GM10266 (cell line): ENCODE measurements at regions not wholly inside any gene's neighbourhood (a gene's known extent, or its start where the extent isn't known, plus 50 kb on each side); places are given as distances from the start of the nearest gene placed in this dataset.

Source experiments
- DNase-seq: peaks from one replicate; pipeline ENCODE4 v3.0.0; 2012; ENCODE audit errors: extremely low spot score
- TF ChIP-seq, protein P1 (sequence below): IDR thresholded peaks from 2 replicates; pipeline ENCODE4 v1.5.1; 2012; ENCODE audit warnings: mild to moderate bottlenecking, low read depth; ENCODE audit not compliant: control insufficient read depth, insufficient read depth; ENCODE audit errors: missing control alignments

DNA sequence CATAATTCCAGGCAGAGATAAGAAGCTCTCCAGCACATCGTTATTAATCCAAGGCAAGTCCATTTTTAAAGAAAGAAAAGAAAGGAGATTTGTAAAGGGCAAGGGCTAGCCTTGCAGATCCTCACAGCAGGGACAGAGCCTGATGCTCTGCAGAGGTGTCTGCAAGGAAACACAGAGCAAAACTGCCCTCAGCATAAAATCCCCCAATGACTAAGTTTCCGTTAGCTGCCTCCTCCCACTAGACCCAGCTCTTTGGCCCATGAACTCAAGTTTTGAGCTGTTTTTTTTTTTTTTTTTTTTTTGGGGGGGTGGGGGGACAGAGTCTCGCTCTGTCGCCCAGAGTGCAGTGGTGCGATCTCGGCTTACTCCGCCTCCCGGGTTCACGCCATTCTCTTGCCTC lies 300.7 kb downstream of the MTERF1 start:
- TF ChIP-seq, protein P1, sequence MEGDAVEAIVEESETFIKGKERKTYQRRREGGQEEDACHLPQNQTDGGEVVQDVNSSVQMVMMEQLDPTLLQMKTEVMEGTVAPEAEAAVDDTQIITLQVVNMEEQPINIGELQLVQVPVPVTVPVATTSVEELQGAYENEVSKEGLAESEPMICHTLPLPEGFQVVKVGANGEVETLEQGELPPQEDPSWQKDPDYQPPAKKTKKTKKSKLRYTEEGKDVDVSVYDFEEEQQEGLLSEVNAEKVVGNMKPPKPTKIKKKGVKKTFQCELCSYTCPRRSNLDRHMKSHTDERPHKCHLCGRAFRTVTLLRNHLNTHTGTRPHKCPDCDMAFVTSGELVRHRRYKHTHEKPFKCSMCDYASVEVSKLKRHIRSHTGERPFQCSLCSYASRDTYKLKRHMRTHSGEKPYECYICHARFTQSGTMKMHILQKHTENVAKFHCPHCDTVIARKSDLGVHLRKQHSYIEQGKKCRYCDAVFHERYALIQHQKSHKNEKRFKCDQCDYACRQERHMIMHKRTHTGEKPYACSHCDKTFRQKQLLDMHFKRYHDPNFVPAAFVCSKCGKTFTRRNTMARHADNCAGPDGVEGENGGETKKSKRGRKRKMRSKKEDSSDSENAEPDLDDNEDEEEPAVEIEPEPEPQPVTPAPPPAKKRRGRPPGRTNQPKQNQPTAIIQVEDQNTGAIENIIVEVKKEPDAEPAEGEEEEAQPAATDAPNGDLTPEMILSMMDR, result no peak

DNA sequence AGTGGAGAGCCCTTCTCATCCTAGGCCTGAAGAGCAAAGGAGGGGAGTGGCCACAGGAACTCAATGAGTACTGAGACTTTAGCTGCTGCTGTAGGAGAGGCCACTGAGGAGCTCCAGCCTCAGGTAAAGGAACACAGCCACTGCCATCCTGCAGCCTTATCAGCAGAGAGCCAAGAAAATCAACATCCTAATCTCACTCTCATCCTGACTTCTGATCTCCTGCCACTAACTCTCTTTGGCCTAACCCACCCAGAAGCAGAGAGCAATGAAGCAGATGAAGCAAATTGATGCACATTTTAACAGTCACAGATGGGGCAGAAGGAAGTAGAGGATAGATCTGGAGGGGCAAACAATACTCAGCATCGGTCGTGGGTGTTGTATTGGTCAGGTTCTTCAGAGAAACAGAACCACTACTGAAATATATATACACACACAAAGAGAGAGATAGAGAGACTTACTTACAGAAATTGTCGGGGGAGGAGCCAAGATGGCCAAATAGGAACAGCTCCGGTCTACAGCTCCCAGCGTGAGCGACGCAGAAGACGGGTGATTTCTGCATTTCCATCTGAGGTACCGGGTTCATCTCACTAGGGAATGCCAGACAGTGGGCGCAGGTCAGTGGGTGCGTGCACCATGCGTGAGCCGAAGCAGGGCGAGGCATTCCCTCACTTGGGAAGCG lies 297.6 kb downstream of the MTERF1 start:
- TF ChIP-seq, protein P1, result no peak
- no peak for DNase-seq

More for the DNA sequence above, 300.7 kb downstream of the MTERF1 start:
- no peak for DNase-seq

DNA sequence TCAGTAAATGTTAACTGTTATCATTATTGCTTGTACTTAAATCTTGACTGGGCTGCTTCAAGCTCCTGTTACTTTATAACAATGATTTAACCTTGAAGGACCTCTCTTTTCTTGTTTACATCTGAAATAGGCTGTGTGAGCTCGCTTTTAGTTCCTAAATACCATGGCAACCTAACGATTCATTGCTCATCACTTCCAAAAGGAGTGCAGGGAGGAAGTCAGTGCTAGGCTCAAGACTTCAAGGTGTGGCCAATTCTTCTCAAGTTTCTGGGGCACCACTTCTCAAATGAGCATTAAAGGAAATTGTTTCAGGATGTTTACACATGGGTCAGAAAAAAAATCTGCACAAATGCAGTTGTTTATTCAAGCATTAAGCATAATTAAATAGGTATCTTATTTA lies 284.2 kb downstream of the MTERF1 start:
- TF ChIP-seq, protein P1, result no peak
- DNase-seq, result no peak

DNA sequence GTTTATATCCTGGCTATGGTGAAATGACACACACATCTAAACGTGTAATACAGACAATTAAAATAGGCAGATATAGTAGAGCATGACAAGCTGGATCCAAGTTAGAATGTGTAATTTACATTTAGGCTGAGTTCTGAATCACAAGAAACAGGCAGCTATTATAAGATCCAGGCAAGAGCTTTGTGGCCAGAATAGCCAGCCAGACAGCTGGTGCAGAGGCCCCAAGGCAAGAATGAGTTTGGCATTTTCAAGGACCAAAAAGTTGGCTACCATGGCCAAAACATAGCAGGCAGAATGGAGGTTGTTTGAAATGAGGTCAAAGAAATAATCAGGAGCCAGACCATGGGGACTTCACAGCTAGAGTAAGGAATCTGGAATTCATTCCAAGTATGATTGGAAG lies 281.7 kb downstream of the MTERF1 start:
- TF ChIP-seq, protein P1, result no peak
- no peak for DNase-seq

DNA sequence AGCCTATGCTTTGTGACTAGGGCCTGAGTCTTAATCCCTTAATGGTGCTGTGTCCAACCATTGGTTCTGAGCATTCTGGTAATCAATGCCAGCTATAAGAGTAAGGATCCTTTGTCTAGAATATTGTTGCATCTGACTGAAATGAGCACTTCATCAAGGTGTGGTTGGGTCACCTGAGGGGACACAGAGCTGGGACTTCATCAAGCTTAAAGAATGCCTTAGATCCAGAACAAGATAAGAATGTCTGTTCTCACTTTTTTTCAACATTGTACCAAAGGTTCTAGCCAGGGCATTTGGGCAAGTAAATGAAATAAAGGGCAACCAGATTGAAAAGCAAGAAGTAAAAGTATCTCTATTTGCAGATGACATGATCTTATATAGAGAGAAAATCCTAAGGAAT lies 280.4 kb downstream of the MTERF1 start:
- no peak for DNase-seq
- TF ChIP-seq, protein P1, result no peak

DNA sequence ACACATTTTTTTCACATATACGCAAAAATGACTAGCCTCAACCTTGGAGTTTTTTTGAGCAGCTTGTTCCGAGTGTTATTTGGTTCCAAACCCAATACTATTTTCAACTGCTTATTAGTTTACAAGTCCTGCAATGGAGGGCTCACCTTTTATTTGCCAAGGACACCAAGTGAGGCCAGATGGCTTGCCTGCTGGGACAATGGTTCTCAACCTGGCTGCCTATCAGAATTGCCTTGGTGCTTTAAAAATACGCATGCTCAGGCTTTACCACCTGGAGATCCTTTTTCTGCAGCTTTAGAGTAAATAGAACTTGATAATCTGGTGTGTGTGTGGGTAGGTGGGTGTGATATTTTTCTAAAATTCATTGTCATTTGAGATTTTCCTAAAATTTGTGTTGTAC lies 276.8 kb downstream of the MTERF1 start:
- no peak for DNase-seq
- TF ChIP-seq, protein P1, result no peak

DNA sequence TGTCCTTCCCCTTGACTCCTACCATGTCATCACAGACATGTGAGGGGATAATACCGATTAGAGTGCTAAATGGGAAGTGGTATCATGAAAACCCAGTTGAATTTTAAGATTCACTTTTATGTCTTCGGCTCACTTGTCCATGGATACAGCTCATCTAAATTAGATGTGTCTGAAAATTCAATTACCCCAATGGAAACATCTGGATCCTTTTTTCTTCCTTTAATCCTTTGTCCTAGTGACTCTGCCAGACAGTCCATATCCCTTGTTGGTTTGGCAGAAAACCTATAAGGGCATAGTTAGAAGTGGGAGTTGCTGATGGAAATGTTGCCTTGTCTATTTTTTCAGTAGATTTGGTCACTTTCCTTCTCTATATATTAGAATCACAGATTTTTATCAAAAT lies 271.9 kb downstream of the MTERF1 start:
- TF ChIP-seq, protein P1, result no peak
- no peak for DNase-seq
